T-helper 1 cell treated with Interleukin-12 subunit alpha and Interleukin-12 subunit beta and Interleukin-4 antibody, amounts not matched to agents 30 ng/mL and 1 ng/mL, for 36 hours (primary cell): ENCODE measurements at regions not wholly inside any gene's neighbourhood (a gene's known extent, or its start where the extent isn't known, plus 50 kb on each side); places are given as distances from the start of the nearest gene placed in this dataset.

Experiments used
- intact Hi-C: fragments of 100-400 bp; cut with micrococcal nuclease; formaldehyde crosslinking; loops from one replicate; pipeline ENCODE4 v1.15.1; 2024

GRCh38 chr13:24073657-24074056, 86.9 kb upstream of the SPATA13 start:
- intact Hi-C loops: no loop called here

DNA sequence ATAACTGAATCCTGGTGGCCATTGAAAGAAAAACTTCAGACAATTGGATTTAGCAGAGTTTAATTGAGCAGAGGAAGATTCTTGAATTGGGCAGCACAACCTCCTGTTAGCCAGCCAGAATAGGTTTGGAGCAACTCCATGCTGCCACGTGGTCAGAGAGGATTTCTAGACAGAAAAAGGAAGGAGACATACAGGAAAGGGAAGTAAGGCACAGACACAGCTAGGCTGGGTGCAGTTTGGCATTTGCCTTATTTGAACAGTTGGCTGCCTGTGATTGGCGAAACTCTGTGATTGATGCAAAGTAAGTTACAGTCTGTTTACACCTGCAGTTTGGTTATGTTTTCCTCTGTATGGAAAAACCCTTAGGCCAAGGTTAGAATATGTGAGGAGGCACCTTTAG, 85.8 kb upstream of the SPATA13 start:
- intact Hi-C loops: no loop called here

DNA sequence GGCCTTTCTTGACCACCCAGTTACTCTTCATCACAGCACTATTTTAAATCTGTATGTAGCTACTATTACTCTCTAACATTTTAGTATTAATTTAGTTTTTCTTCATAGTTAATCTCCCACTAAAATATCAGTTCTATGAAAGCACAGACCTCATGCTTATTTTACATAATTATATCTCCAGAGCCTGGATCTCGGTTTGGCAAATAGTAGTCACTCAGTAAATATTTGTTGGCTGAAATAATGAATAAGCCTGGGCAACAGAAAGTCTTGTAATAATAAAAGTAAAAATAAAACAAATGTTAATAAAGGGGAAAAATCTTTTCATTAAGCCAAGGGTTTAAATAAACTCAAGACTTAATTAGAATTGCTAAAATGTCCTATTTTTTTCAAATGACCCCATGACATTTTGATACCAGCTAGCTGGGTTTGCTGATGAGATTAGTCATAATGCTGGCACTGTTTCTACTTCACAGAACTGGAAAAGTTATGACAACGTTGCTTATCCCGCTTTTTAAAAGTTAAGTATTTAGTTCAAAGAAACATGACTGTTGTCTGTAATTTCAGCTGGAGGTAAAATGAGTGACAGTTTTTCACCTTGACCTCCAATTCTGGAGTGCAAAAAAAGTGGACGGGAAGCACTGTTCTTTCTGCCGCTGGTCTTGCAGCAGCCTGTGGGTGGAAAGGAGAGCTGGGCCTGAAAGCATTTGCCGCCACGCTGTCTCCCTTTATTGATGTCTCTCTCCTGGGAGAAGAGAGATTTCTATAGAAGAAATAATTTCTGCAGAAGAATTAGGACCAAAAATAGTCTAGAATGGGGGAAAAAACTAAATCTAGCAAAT, 85.2 kb upstream of the SPATA13 start:
- intact Hi-C loops: no loop called here

GRCh38 chr13:24076109-24076508, 84.4 kb upstream of the SPATA13 start:
- intact Hi-C loops: no loop called here

- intact Hi-C loops: no loop called here
Observed at GRCh38 chr13:24076636-24077035, 83.9 kb upstream of the SPATA13 start.

DNA sequence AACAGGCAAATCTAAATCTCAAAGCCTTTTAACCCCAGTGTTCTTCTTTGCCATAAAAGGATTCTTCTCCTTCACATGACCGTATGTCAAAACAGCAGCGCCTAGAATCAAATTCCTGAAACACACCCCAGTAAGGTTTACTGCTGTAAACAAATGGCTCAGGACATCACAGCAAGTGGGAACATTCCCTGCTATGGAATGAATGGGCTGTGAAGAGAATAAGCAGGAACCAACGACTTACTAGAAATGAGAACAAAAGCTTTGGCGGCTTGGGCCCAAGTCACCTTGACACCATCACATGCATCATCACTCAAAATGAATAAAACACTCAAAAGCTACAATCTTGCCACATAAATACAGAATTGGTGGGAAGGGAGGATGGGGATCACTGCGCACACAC, 80.4 kb upstream of the SPATA13 start:
- intact Hi-C loops: no loop called here

- intact Hi-C loops: no loop called here
Observed at GRCh38 chr13:24081387-24081786, 79.1 kb upstream of the SPATA13 start.

DNA sequence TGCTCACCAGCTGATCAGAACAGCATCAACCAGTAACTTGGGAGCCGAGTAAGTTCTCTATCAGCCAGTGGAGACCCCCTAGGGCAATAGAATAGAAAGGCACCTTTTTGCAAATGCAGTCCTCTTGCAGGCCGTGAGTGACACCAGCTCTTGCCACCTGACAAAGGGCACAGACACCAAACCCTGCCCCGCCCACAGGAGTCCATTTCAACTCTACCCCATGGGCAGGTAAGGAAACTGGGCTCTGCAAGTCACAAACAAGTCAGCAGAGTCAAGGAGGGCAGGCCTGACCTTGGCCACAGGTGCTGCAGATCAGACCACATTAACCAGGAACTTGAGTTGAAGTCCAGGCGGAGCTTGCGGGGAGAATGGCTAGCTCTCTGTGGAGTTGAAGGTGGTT, 77.4 kb upstream of the SPATA13 start:
- intact Hi-C loops: no loop called here

GRCh38 chr13:24083722-24084421, 76.6 kb upstream of the SPATA13 start:
- intact Hi-C loops: no loop called here

- intact Hi-C loops: no loop called here
Observed at GRCh38 chr13:24085662-24086061, 74.9 kb upstream of the SPATA13 start.

DNA sequence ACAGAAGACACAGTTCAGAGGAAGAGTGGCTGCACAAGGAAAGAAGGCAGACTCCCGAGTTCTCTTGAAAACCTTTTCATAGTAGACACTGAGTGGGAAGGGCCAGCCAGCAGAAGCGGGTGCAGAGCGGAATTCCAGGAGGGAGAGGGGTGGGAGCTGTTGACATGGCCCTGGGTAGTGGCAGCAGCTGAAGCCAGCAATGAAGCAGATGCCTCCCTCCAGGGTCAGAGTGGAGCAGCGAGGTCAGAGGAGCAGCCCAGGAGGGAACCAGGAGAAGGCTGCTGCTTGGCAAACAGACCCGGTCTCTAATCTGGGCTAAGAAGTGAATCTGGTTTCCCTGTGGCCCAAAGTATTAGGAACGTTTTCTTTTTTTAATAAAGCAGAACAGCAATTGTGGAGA, 73.9 kb upstream of the SPATA13 start:
- intact Hi-C loops: no loop called here

GRCh38 chr13:24087605-24088225, 72.8 kb upstream of the SPATA13 start:
- intact Hi-C loops: no loop called here

GRCh38 chr13:24090049-24090448, 70.5 kb upstream of the SPATA13 start:
- intact Hi-C loops: no loop called here

DNA sequence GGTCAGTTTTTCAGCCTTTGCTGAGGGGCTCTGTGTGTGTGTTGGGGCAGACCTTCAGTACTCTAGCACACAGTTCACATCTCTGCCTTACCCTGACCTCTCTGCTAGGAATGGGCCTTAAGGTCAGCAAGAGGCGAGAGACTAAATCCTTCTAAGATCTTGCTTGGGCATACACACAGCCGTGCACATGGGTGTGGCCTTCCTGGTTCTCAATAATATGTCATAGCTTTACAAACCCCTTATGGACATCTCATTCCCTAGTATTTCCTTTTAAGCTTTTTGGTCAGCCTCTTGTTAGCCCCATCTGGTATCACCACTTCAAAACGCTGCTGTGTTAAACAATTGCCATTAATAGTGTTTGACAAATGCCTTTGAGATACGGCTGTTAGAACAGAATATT, 69.4 kb upstream of the SPATA13 start:
- intact Hi-C loops: no loop called here

GRCh38 chr13:24092108-24092507, 68.4 kb upstream of the SPATA13 start:
- intact Hi-C loops: no loop called here

- intact Hi-C loops: no loop called here
Observed at GRCh38 chr13:24093047-24093446, 67.5 kb upstream of the SPATA13 start.

GRCh38 chr13:24096659-24097058, 63.9 kb upstream of the SPATA13 start:
- intact Hi-C loops: loop anchor here (1.0 kb wide), 3 partner anchors 31 to 64 kb away; partner anchors contain the start of gene SPATA13

DNA sequence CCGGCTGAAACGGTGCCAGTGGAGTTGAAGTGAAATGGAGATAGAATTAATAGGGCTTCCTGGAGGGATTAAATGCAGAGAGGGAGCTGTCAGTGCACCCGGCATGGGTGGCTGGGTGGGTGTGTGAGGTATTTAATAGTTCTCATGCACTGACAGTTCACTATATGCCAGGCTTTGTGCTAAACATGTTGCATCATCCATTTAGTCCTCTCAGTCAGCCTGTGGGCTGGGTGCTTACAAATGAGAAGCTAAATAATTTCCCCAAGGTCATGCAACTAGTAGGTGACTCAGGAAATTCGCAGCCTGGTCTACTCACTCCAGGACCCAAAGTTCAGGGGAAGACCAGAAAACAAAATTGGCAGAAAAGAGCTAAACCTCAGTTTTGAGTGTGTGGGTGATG, 63.5 kb upstream of the SPATA13 start:
- intact Hi-C loops: loop anchor here (1.0 kb wide), 3 partner anchors 30 to 63 kb away; partner anchors contain the start of gene SPATA13

- intact Hi-C loops: loop anchor here (1.0 kb wide), 3 partner anchors 30 to 63 kb away; partner anchors contain the start of gene SPATA13
Observed at GRCh38 chr13:24097667-24098066, 62.9 kb upstream of the SPATA13 start.

- intact Hi-C loops: no loop called here
Observed at GRCh38 chr13:24099490-24099889, 61.0 kb upstream of the SPATA13 start.

- intact Hi-C loops: no loop called here
Observed at GRCh38 chr13:24100188-24100587, 60.3 kb upstream of the SPATA13 start.

DNA sequence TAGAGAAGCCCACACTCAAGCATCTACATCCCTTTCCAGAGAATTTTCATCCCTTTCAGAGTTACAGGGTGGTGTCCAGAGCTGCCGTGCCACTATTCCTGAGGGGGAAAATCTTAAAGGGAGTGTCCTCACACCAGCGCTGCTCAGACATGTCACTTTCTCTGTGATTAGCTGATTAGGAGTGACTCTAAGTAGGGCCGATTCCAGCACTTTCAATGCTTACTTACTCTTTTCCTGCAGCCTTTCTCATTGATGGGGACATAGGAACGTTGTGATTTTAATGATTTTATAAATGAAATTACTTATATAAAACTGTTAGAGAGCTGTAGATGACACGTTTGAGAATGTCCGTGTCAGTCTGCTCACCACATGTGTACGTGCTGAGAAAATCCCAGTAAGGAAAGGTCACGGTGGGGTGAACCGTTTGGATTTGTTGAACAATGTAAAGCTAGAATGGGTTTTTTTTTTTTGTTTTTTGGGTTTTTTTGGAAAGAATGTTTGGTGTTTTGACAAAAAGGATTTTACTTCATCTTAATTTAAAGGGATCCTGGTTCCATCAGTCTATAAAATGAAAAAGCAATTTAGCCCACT, 56.6 kb upstream of the SPATA13 start:
- intact Hi-C loops: no loop called here
